ENCODE measurements at regions not wholly inside any gene's neighbourhood (a gene's known extent, or its start where the extent isn't known, plus 50 kb on each side); places are given as distances from the start of the nearest gene placed in this dataset.
"Not testable (repeated sequence)": the region's sequence is repeated elsewhere in the genome, so short reads cannot be mapped to it uniquely, and the experiment has no call there.

DNA sequence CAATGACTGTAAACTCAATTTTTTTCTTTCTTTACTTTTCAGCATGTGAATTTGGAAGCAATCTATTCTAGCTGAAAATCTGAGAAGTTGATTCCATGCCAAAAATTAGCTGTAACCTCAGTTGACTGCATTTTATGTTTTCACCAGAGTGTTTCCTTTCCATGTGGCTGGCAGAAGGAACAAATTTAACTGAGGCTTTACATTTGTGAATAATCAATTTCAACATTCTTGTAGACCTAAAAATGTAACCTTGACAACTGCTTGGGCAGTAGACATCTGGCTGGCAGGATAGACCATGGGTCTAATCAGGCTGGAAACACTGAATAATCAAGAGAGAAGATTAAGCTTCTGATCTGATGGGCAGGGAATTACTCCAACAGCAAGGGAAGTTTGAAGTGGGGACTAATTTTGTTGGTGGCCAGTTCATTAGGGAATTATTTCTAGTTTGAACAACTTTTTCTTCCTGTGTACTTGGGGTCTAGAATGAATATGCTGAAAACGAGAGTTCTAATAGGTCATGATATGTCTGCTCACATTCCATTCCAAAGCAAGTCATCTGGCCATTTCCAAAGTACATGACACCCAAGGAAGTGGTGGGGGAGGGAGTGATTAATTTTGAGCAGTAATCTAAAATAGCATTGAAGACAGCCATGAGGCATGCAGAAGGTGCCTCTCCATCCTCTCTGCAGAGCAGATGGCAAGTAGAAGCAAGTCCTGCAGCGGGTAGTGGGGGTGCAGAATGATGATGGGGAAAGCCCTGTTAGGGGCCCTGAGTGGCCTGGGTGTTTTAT, 68.2 kb downstream of the ATP23 start:
- in situ Hi-C loops (cut with HindIII; ENCODE audit: low pct_ligation_motif_present, low pct_unique_long_range_greater_than_20kb, low sequenced_read_pairs), result no loop called here
- no peak for DNase-seq

DNA sequence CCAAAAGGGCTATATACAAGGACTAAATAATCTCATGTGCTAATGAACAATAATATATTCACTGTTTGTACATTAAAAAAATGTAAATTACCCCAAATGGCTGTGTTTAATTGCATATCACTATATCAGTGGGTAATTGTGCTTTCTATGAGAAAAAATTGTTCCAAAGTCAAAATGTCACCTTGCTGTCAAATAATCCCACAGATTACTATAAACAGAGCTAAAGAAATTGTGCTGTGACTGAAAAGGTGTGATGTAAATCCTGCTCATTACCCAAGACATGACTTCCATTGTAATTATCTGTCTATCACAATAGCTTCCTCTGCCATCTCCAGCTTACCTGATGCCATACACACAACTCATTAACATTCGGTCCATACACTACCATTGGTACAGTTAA, 70.3 kb downstream of the ATP23 start:
- in situ Hi-C loops (cut with HindIII; ENCODE audit: low pct_ligation_motif_present, low pct_unique_long_range_greater_than_20kb, low sequenced_read_pairs), result no loop called here
- DNase-seq, result no peak

DNA sequence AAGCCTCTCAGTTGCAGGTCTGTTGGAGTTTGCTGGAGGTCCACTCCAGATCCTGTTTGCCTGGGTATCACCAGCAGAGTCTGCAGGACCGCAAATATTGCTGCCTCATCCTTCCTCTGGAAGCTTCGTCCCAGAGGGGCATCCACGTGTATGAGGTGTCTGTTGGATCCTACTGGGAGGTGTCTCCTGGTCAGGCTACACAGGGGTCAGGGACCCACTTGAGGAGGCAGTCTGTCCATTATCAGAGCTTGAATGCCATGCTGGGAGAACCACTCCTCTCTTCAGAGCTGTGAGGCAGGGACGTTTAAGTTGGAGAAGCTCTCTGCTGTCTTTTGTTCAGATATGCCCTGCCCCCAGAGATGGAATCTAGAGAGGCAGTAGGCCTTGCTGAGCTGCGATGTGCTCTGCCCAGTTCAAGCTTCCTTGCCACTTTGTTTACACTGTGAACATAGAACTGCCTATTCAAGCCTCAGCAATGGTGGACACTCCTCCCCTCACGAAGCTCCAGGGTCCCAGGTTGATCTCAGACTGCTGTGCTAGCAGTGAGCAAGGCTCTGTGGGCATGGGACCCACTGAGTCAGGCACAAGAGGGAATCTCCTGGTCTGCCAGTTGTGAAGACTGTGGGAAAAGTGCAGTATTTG, 81.1 kb downstream of the ATP23 start:
- DNase-seq; in situ Hi-C loops (cut with HindIII; ENCODE audit: low pct_ligation_motif_present, low pct_unique_long_range_greater_than_20kb, low sequenced_read_pairs): not testable (repeated sequence)

DNA sequence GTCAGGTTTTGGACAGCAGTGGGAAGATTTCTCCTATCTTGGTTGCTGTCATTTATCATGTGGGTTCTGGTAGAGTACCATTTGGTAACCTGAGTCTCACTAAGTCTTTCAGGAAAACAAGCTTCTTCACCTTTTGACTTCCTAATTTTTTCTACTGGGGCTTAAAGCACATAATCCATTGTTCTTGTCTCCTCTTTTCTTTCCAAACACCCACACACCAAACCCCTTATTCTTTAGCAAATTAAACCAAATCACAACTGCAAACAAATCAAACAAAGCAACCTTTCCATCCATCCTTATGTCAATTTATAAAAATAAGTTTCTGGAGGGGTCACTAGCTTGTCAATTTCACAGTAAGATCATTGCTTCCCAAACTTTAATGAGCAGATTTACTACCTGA, 84.1 kb downstream of the ATP23 start:
- in situ Hi-C loops (cut with HindIII; ENCODE audit: low pct_ligation_motif_present, low pct_unique_long_range_greater_than_20kb, low sequenced_read_pairs), result no loop called here
- DNase-seq, result no peak

DNA sequence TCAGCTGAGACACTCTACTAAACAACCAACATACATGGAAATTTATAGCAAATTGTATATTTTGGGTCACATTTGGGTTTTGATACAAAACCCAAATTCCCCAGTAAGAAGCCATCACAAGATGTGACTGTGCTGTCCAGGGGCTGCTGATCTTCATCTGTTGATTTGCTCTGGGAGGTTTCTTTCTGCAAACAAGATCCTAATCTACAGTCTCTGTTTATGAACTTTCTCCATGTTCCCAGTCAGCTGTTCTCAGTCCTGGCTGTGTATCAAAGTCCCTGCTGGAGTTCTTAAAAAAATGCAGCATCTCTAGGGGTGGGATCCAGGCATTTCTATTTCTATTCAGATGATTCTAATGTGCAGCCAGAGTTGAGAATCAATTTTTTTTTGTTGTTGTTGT, 85.1 kb downstream of the ATP23 start:
- in situ Hi-C loops (cut with HindIII; ENCODE audit: low pct_ligation_motif_present, low pct_unique_long_range_greater_than_20kb, low sequenced_read_pairs), result no loop called here
- DNase-seq, result no peak

DNA sequence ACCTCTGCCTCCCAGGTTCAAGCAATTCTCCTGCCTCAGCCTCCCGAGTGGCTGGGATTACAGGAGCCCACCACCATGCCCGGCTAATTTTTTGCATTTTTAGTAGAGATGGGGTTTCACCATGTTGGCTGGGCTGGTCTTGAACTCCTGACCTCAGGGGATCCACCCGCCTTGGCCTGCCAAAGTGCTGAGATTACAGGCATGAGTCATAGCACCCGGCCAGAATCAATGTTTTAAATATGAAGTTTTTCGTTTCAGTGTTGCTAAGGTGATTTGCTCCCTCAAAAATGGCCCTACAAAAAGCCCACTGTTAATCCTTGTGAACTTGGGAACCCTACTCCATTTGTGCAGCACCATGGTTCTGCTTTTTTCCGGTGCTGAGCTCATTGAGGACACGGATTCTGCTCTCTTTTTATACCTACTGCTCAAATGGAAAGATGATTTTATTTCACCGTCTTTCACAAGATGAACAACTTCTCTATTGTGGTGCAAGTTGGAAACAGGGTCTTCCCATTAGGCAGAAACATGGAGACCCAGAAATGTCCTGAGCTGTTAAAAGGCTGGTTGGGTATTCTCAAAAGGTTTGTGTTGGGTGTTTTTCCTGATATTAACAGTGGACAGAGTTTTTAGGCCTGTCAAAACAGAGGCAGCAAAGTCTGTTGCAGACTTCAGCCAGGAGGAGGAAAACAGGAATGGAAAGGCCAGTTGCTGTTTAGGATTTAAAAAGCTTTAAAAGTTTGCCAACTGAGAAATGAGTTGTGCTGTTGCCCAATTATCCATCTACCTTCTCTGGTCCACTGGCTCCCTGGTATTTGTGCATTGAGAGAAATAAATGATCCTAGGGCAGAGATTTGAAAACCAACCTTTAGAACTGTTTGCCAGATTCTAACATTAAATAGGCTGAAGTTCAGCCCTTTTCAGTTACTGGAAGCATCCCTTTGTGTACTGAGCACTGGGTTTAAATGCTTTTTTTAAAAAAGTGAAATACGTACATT, 85.8 kb downstream of the ATP23 start:
- in situ Hi-C loops (cut with HindIII; ENCODE audit: low pct_ligation_motif_present, low pct_unique_long_range_greater_than_20kb, low sequenced_read_pairs), result no loop called here
- DNase-seq, result no peak

DNA sequence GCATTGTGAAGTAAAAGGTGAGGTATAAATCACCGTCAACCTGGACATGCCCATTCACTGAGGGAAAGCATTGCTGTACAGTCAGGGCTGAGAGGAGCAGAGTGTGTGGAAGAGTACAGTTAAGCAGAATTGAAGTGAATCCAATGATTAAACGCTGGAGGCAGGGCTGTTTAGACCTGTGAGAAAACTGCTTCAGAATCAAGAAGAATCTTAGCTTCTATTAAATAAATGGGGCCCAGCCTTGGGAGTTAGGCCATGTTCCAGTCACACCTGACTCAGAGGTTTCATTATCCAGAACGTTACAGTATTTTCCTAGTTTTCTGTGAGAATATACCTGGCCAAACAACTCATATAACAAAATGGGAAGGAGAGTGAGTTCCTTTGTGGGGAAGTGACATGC, 86.9 kb downstream of the ATP23 start:
- DNase-seq, result no peak
- in situ Hi-C loops (cut with HindIII; ENCODE audit: low pct_ligation_motif_present, low pct_unique_long_range_greater_than_20kb, low sequenced_read_pairs), result no loop called here

GRCh38 chr12:58029260-58029659, 87.9 kb downstream of the ATP23 start:
- DNase-seq, result no peak
- in situ Hi-C loops (cut with HindIII; ENCODE audit: low pct_ligation_motif_present, low pct_unique_long_range_greater_than_20kb, low sequenced_read_pairs), result no loop called here

- in situ Hi-C loops (cut with HindIII; ENCODE audit: low pct_ligation_motif_present, low pct_unique_long_range_greater_than_20kb, low sequenced_read_pairs), result no loop called here
- DNase-seq, result peak; percentile 8
Measured at GRCh38 chr12:58030566-58031279, 89.4 kb downstream of the ATP23 start.

DNA sequence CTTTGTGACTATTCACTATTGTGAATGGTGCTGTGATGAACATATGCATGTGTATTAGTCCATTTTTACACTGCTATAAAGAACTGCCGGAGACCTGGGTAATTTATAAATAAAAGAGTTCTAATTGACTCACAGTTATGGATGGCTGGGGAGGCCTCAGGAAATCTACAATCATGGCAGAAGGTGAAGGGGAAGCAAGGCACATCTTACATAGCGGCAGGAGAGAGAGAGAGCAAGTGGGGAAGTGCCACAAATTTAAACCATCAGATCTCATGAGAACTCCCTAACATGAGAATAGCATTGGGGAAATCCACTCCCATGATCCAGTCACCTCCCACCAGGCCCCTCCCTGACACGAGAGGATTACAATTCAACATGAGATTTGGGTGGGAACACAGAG, 90.8 kb downstream of the ATP23 start:
- in situ Hi-C loops (cut with HindIII; ENCODE audit: low pct_ligation_motif_present, low pct_unique_long_range_greater_than_20kb, low sequenced_read_pairs), result no loop called here
- no peak for DNase-seq

DNA sequence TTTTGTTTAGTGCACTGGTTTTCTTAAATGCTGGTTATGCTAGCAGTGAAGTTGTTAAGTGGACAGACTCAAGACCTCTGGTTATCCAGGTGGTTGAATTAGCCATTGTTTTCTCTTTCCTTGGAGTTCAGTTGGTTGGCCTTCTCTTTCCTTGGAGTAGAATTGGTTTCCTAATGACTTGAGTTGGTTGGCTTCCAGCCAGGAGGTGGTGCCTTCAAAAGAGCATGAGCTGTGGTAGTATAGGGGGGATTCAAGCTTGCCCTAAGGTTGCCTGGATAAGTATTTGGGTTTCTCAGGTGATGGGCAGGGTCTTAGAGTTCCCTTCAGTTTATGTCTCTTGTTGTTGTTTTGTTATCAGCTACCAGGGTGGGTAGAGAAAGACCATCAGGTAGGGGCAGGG, 92.5 kb downstream of the ATP23 start:
- no peak for DNase-seq
- in situ Hi-C loops (cut with HindIII; ENCODE audit: low pct_ligation_motif_present, low pct_unique_long_range_greater_than_20kb, low sequenced_read_pairs), result no loop called here

GRCh38 chr12:58034311-58034710, 92.9 kb downstream of the ATP23 start:
- in situ Hi-C loops (cut with HindIII; ENCODE audit: low pct_ligation_motif_present, low pct_unique_long_range_greater_than_20kb, low sequenced_read_pairs), result no loop called here
- no peak for DNase-seq

DNA sequence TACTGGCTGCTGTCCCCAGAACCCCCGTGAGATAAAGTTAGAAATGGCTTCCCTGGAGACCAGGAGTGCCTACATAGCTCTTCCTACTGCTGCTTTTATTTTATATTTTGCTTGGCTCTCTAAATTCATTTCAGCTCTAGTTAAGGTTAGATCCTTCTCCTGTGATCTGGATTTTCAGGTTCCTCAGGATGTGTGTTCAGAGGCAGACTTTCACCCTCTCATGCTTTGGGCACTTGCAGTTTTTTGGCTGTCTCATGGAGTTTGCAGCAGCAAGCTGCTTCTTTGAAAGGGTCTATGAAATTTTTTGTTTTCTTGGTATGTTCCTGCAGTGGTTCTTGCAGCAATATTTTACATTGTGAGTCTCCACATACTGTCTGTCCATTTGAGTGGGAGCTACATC, 93.3 kb downstream of the ATP23 start:
- in situ Hi-C loops (cut with HindIII; ENCODE audit: low pct_ligation_motif_present, low pct_unique_long_range_greater_than_20kb, low sequenced_read_pairs), result no loop called here
- no peak for DNase-seq

DNA sequence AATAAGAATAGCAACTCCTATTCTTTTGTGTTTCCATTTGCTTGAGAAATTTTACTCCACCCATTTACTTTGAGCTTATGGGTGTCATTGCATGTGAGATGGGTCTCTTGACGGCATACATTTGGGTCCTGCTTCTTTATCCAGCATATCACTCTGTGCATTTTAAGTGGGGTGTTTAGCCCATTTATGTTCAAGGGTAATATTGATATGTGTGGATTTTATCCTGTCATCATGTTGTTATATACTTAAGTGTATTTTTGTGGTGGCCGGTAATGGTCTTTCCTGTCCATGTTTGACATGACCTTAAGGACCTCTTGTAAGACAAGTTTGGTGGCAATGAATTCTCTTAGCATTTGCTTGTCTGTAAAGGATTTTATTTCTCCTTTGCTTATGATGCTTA, 100.1 kb downstream of the ATP23 start:
- DNase-seq, result no peak
- in situ Hi-C loops (cut with HindIII; ENCODE audit: low pct_ligation_motif_present, low pct_unique_long_range_greater_than_20kb, low sequenced_read_pairs), result no loop called here

DNA sequence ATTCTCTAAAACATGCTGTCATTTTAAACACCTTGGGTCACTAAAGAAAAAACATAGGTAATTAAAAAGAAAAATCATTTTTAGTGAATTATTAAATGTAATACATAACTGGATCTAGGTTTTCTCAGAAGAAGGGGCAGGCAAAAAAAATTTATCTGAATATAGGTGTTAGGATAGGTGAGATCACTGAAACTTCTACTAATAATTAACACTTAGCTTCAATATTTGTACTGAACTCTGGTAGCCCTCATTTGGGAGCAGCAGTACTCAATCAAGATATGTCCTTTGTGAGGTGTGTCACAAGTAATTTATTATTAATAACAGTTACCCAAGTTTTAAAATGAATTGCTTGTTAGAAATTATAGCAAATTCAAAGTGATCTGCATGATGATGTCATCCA, 103.6 kb downstream of the ATP23 start:
- no peak for DNase-seq
- in situ Hi-C loops (cut with HindIII; ENCODE audit: low pct_ligation_motif_present, low pct_unique_long_range_greater_than_20kb, low sequenced_read_pairs), result no loop called here

- DNase-seq, result no peak
- in situ Hi-C loops (cut with HindIII; ENCODE audit: low pct_ligation_motif_present, low pct_unique_long_range_greater_than_20kb, low sequenced_read_pairs), result no loop called here
Measured at GRCh38 chr12:58046271-58046670, 104.9 kb downstream of the ATP23 start.

- no peak for DNase-seq
- in situ Hi-C loops (cut with HindIII; ENCODE audit: low pct_ligation_motif_present, low pct_unique_long_range_greater_than_20kb, low sequenced_read_pairs), result no loop called here
Measured at GRCh38 chr12:58051378-58051777, 110.0 kb downstream of the ATP23 start.

DNA sequence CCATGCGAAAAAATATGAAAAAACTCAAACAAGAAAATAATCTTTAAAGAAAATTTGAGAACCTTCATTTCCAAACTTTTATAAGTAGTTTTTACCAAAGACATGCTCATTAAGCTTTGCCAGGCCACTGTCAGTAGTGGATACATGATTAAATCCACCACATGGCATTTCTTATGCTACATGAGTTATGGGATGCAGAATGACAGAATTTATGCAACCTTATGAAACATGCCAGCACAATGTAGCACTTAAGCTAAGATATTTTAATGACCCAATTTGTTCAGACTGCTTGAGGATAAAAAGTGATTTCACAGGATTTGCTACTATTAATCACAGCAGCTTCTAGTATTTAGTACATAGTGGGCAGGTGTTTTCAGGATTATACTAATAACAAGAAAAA, 123.3 kb downstream of the ATP23 start:
- no peak for DNase-seq
- in situ Hi-C loops (cut with HindIII; ENCODE audit: low pct_ligation_motif_present, low pct_unique_long_range_greater_than_20kb, low sequenced_read_pairs), result no loop called here

DNA sequence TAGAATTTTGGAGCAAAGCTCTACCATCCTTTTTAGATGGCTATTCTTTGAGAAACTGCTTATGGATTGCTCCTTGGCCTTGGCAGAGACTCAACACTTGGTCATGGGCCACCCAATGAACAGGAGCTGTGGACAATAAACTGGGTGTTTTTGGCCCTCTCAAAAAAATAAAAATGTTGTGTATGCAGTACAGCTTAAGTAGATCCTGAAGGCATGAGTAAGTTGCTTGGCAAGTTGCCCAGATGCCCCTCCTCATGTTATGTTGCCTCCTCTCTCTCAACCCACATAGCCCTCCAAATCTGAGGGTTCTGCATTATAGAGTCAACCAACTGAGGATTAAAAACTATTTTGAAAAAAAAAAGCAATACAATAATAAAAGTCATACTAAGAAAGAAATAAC, 124.9 kb downstream of the ATP23 start:
- in situ Hi-C loops (cut with HindIII; ENCODE audit: low pct_ligation_motif_present, low pct_unique_long_range_greater_than_20kb, low sequenced_read_pairs), result no loop called here
- no peak for DNase-seq

All from ACHN (cell line).